NCI-H2196 (cell line): ENCODE measurements at regions not wholly inside any gene's neighbourhood (a gene's known extent, or its start where the extent isn't known, plus 50 kb on each side); places are given as distances from the start of the nearest gene placed in this dataset.
A peak's percentile ranks its signal among the peaks of the same experiment; 100 is the strongest.
"Not testable (repeated sequence)": the region's sequence is repeated elsewhere in the genome, so short reads cannot be mapped to it uniquely, and the experiment has no call there.

Experiments
- DNase-seq: peaks from one replicate; lab custom pipeline; 2025; ENCODE audit not compliant: unreplicated experiment; lab: John Stamatoyannopoulos, UW

GRCh38 chr1:103469801-103470200, 55.7 kb upstream of the RNPC3 start:
- DNase-seq, result no peak

DNA sequence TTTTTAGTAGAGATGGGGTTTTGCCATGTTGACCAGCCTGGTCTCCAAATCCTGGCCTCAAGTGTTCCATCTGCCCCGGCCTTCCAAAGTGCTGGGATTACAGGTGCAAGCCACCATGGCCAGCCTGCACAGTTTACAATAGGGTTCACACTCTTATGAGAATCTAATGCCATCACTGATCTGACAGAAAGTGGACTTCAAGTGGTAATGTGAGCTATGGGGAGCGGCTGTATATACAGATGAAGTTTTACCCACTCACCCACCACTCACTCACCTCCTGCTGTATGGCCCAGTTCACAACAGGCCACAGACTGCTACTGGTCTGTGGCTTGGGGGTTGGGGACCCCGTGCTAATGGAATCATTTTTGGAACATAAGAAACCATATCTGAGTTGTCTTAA, 58.4 kb upstream of the RNPC3 start:
- no peak for DNase-seq

DNA sequence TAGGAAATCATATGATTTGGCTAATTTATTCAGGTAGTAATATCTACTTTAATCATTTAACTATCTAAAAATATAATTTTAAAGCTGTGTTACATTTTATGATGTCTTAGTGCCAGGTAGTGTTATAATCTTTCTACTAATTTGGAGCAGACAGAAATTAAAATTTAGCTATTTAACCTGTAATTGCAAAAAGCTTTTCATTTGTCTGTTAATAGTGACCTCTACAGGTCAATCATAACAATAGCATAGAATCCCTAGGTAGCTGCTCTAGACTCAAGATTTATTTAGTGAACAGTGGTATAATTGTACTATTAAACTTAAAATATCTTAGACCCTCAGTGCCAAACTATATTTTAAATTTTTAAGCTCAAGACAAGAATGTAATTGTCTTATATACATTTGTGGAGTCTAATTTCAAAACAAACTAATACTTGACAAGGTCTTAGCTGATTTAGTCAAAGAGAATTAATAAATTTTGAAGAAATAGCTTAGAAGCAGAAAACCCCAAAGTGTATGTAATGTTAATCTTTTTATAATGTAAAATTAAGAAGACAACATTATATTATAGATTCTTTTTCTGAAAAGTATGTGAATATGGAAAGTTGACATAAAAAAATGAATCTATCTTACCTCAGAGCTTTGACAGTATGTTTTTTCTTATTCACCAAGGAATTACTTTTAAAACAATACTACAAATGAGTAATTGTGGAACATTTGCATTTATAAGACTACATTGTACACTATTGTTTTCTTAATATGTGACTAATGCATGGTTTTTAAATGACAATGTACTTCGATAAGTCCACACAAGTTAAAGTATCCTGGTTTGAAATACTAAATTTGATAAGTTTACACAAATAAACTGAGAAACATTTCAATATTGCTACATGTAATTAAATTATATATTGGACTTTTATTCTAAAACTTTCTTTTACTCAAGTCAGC, 64.1 kb upstream of the RNPC3 start:
- DNase-seq, result peak; percentile 2

- DNase-seq, result no peak
Measured at GRCh38 chr1:103460511-103460910, 65.0 kb upstream of the RNPC3 start.

- DNase-seq, result no peak
Measured at GRCh38 chr1:103459346-103459745, 66.2 kb upstream of the RNPC3 start.

- no peak for DNase-seq
Measured at GRCh38 chr1:103457886-103458455, 67.5 kb upstream of the RNPC3 start.

DNA sequence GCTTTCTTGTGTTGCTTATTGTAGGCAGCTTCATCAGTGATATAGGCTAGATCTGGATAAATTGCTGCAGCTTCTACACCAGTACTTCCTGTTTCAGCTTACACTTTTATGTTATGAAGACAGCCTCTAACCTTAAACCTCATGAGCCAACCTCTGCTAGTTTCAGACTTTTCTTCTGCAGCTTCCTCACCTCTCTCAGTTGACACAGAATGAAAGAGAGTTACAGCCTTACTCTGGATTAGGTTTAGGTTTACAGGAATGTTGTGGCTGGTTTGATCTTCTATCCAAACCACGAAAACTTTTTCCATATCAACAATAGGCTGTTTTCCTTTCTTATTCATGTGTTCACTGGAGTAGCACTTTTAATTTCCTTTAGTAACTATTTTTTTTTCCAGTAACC, 76.9 kb upstream of the RNPC3 start:
- DNase-seq, result no peak

DNA sequence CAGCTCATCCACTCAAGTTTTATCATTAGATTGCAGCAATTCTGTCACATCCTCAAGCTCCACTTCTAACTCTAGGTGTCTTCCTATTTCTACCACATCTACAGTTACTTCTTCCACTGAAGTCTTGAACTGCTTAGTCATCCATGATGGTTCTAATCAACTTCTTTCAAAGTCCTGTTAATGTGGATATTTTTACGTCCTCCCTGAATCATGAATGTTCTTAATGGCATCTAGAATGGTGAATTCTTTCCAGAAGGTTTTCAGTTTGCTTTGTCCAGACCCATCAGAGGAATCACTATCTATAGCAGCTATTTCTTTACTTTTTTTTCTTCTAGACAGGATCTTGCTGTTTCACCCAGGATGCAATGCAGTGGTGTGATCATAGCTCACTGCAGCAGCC, 78.0 kb upstream of the RNPC3 start:
- DNase-seq, result no peak

- DNase-seq, result no peak
Measured at GRCh38 chr1:103441342-103441741, 84.2 kb upstream of the RNPC3 start.

DNA sequence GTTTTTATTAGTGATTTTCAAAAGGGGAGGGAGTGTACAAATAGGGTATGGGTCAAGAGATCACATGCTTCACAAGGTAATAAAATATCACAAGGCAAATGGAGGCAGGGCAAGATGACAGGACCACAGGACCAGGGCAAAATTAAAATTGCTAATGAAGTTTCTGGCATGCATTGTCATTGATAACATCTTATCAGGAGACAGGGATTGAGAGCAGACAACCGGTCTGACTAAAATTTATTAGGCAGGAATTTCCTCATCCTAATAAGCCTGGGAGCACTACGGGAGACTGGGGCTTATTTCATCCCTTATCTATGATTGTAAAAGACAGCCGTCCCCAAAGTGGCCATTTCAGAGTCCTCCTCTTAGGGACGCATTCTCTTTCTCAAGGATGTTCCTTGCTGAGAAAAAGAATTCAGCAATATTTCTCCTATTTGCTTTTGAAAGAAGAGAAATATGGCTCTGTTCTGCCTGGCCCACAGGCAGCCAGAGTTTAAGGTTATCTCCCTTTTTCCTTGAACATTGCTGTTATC, 88.9 kb upstream of the RNPC3 start:
- DNase-seq, result not testable (repeated sequence)

GRCh38 chr1:103435443-103435842, 90.1 kb upstream of the RNPC3 start:
- no peak for DNase-seq

GRCh38 chr1:103424650-103425049, 100.8 kb upstream of the RNPC3 start:
- no peak for DNase-seq

DNA sequence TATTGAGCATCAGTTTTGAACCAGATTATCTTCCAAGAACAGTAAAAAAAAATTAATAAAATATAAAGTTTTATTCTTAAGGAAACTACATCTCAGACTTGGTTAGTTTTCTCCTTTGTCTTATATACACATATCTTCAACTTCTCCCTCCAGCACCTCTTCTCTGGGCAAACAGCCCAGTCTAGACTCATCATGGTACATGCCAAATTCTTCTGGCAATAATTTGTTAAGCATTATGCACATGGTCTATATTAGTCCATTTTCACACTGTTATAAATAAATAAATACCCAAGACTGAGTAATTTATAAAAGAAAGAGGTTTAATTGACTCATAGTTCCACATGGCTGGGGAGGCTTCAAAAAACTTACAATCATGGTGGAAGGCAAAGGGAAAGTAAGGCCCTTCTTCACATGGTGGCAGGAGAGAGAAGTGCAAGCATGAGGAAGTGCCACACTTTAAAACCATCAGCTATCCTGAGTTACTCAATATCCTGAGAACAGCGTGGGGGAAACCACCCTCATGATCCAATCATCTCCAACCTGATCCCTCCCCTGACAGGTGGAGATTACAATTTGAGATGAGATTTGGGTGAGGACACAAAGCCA, 108.7 kb upstream of the RNPC3 start:
- DNase-seq, result no peak

DNA sequence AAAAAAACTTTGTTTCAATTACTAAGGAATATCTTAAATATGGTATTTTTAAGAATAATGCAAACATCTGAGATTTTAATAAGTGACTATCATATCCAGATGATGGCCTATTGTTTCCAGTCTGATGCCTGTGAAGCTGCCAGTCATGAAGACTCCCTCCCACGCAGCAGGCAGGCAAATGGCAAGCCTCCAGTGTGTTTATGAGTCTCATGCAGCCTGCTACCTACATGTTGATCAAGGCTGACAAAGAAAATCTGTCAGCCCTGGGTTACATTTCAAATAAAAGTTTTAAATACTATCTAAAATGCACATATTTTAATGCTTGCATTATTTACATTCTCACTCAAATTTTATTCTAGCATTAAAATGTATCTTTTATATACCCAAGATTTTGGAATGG, 137.6 kb upstream of the RNPC3 start:
- DNase-seq, result no peak

DNA sequence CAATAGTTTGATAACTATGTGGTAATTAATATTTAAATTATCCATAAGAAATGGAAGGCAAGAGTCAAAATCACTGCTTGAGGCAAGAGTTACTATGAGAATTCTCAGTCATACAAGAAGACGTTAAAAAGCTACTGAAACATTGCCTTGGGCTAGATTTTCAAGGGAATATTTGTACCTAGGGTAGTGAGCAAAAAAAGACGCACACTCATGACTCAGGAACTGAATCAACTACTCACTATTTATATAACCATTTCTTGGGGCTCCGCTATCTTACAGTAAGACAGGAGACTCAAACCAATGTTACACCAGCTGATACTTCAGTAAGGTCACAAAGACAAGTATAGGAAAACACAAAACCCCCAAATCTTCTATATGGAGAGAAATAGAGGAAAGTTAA, 151.5 kb upstream of the RNPC3 start:
- no peak for DNase-seq

DNA sequence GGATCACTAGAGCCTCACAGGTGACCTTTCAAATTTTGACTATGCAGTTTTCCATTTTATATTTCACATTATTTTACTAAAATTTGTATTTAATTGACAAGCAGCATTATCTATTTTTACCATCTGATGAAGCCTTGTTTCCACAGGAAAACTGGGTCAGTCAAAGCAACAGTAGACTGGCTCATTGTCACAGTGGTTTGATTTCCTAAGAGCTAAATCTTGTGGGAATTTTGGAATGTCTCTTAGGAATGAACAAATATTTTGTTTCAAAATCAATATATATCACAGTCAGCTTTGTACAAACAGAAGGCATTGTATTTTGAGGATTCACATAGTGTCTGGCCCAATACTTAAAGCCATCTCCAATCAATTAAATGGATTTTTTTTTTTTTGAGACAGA, 152.6 kb upstream of the RNPC3 start:
- no peak for DNase-seq

DNA sequence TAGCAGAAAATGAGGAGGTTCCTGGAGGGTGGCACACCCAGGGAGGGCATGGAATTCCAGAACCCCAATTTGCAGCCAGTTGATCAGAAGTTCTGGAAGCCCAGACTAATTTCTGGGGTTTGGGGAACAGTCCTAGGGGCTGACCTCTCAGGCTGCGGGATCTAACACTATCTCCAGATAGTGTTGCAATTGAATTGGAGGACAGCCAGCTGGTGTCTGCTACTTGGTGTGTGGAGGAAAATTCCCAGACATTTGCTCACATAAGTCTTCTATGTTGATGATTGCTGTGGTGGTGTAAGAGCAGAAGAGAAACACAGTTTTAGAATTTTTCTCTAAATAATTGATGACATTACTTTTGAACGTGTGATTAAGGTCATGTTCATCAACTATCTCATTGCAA, 154.3 kb upstream of the RNPC3 start:
- DNase-seq, result no peak

DNA sequence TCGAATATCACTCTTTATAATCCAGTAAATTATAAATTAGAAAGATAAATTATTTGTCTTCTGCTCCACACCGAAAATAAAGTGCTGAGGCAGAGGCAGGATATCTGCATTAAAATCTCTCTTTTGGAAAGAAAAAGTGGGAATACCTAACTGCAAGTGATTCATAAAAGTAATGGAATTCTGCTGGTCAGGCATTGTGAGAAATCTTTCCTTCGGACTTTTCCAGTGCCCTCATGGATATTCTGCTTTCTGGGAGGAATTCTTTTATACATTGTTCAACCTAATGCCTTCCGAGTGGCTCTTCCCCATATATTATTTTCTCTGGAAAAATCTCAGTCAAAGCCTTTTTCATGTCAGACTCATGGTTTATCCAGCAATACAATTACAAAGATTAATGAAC, 158.3 kb upstream of the RNPC3 start:
- no peak for DNase-seq

GRCh38 chr1:103365860-103366569, 159.5 kb upstream of the RNPC3 start:
- DNase-seq, result no peak

DNA sequence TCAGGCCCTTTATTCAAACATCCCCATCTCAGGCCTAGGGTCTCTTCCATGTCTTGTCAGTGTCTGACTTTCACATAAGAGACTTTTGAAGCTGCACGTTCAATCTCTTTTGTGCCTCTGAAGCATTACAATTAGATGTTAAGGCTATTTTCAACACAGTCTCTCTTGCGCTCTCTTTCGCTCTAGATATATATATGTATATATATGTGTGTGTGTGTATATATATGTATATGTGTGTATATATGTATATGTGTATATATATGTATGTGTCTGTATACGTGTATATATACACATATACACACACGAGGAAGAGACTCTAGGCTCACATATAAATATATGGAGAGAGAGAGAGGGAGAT, 162.5 kb upstream of the RNPC3 start:
- no peak for DNase-seq

- DNase-seq, result no peak
Measured at GRCh38 chr1:103362348-103363007, 163.0 kb upstream of the RNPC3 start.
